HG02943 (cell line): ENCODE measurements at regions not wholly inside any gene's neighbourhood (a gene's known extent, or its start where the extent isn't known, plus 50 kb on each side); places are given as distances from the start of the nearest gene placed in this dataset.

Source experiments
- ATAC-seq: cut with Tn5 transposase; IDR thresholded peaks from one replicate; pipeline ENCODE4 v1.9.1; 2021; ENCODE audit warnings: mild to moderate bottlenecking, low read depth, moderate library complexity; ENCODE audit not compliant: unreplicated experiment

- no peak for ATAC-seq
These were observed 1228.6 kb upstream of the EYS start for GRCh38 chr6:66935612-66936011.

GRCh38 chr6:66931787-66932186 is 1224.8 kb upstream of the EYS start:
- ATAC-seq = no peak

GRCh38 chr6:66930559-66931290 is 1223.7 kb upstream of the EYS start:
- no peak for ATAC-seq

DNA sequence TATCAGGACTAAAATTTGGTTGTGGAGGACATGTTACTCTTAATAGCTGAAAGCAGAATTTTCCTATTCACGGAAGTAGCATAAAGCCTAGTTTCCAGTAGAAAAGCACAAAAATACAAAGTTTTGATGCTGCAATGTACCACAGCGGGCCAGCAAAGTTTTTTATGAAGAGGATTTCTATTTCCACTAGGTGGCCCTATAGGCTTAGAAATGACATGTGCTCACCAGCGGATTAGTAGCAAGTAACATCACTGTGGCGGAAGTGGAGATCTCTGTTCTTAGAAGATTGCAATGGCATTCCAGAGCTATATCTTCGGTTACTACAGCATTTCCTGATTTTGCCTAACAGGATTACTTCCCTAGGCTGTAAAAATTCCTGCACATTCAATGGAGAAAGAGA is 1219.0 kb upstream of the EYS start:
- ATAC-seq = no peak

- no peak for ATAC-seq
These were observed 1206.6 kb upstream of the EYS start for GRCh38 chr6:66913657-66914056.

- no peak for ATAC-seq
These were observed 1195.4 kb upstream of the EYS start for GRCh38 chr6:66902457-66902856.

GRCh38 chr6:66900133-66901083 is 1193.4 kb upstream of the EYS start:
- no peak for ATAC-seq

- ATAC-seq = no peak
These were observed 1190.5 kb upstream of the EYS start for GRCh38 chr6:66897576-66897975.

DNA sequence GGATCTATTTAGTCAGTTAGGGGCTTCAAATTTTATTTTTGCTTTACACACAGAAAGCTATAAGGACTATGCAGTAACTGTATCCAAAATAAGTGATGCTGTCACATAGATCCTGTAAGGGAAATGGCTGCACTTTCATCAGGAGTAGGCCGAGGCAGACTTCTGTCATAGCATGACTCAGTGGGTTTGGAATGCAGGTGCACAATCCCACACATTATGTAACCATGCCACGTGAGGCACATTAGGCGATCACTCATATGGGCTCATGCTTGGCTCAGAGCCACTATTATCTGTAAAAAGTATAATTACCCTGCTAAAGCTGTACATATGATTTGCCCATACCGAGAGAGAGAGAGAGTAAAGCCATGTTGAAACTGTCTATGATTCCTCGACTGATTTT is 1189.4 kb upstream of the EYS start:
- no peak for ATAC-seq

DNA sequence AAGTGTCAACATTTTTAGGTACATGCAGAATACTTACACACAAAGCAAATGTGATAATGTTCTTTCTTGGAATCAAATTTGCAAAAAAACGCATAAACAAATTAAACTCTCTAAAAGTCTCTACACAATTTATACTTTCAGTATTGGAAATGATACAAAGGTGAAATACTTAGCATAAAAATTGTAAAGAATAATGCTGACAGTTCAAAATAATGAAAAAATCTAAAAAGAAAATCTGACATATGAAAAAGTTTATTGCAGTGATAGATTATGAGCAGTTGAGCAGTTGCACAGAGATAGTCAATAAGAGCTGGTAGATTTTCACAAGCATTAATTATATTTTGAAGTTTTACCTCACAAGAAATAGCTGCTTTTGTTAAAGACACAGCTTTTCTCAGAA is 1176.4 kb upstream of the EYS start:
- no peak for ATAC-seq

DNA sequence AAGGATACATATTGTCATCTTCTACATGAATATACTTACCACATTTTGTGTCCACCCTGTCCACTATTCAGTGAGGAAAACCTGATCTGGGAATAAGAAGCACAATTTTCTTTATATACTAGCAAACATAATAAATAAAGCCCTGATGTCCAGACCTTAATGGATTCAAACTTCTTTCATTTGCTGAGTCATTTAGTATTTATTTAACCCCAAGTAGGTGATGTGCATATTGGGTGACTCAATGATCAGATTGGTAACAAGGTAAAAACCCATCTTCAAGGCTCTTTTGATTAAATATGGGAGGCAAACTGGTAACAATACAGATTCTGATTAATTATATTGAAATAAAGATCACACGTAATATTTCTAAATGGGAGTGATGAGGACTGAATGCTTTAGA is 1159.8 kb upstream of the EYS start:
- no peak for ATAC-seq

DNA sequence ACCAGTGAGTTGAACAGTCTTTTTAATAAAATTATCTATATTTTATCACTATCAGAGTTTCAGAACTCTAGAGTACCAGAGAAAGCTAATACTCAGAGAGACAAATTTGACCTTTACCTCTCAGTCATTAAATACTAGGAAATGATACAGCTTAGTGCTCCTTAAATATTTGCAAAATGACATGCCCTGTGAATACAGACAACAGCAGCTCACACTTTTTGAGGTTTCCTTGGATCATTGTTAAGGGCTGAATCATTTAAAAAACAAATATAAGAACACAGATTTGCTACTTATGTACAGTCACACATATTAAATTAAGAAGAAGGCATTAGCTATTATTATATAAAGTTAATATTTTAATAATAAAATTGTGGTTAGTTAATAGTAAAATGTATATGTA is 1158.7 kb upstream of the EYS start:
- no peak for ATAC-seq

DNA sequence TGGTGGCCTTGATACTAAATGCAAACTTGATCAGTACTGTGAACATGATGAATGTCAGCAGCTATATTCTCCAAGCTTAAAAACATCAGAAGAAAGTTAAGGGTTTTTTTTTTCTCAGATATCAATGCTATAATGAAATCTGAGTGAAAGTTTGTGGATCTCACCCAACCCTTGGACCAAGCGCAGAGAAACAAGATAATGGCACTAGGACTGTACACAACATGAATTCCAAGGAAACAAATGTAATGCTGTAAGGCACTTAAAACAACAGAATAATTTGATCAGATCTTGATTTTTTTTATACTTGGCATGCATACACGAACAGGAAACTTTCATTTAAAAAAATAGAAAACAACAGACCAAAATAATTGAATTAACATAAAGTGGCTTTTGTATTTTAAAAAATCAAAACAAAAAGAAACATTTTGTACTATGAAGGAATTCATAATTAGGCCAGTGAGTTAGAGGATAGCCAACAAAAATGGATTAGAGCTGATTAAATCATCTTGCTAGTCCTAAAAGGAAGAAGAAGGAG is 1154.0 kb upstream of the EYS start:
- ATAC-seq = no peak

- ATAC-seq = no peak
These were observed 1153.3 kb upstream of the EYS start for GRCh38 chr6:66860328-66860727.

- no peak for ATAC-seq
These were observed 1151.2 kb upstream of the EYS start for GRCh38 chr6:66858196-66858595.

- no peak for ATAC-seq
These were observed 1147.0 kb upstream of the EYS start for GRCh38 chr6:66854014-66854413.

GRCh38 chr6:66851930-66852329 is 1144.9 kb upstream of the EYS start:
- no peak for ATAC-seq

DNA sequence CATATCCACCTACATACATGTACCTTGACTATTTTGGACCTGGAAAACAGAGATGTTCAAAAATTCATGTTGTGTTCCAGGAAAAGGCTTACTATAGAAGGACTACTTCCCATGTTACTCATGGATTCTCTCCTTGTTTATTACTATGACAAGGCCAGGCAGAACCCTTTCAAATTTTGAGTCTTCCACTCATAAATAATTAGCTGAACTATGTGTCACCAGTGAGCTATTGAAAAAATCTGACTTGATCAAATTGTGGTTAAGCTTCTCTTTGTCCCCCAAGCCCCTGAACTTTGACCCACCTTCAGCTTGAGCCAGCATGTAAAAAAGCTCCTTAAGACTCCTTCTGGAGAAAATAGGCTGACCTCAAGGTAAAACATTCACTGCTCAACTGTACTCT is 1142.8 kb upstream of the EYS start:
- no peak for ATAC-seq

GRCh38 chr6:66848244-66848953 is 1141.4 kb upstream of the EYS start:
- no peak for ATAC-seq

GRCh38 chr6:66838764-66839163 is 1131.7 kb upstream of the EYS start:
- ATAC-seq = no peak

GRCh38 chr6:66825539-66825938 is 1118.5 kb upstream of the EYS start:
- no peak for ATAC-seq
